Activated naive CD4-positive, alpha-beta T cell treated with anti-CD3 and anti-CD28 coated beads, Interleukin-2, amount 10 ng/mL, durations not matched to agents 7 days and 5 days (primary cell): ENCODE measurements at regions not wholly inside any gene's neighbourhood (a gene's known extent, or its start where the extent isn't known, plus 50 kb on each side); places are given as distances from the start of the nearest gene placed in this dataset.

ENCODE experiments used
- CTCF ChIA-PET: fragments of 350-600 bp; sonication (Branson Sonifier 250); formaldehyde crosslinking; loops from one replicate; lab custom pipeline; 2021; ENCODE audit warnings: antibody characterized with exemption; lab: Charles Lee
- DNase-seq: peaks from one replicate; pipeline ENCODE4 v3.0.0-alpha.2; 2020
- H3K27ac Mint-ChIP-seq: one replicate; pipeline ENCODE4 v1.8.0; 2021; ENCODE audit warnings: mild to moderate bottlenecking, moderate library complexity, mixed read lengths
- H3K27me3 Mint-ChIP-seq: one replicate; pipeline ENCODE4 v1.8.0; 2021; ENCODE audit warnings: mild to moderate bottlenecking, mixed read lengths
- H3K36me3 Mint-ChIP-seq: one replicate; pipeline ENCODE4 v1.8.0; 2021; ENCODE audit warnings: mixed read lengths
- H3K4me1 Mint-ChIP-seq: one replicate; pipeline ENCODE4 v1.8.0; 2021; ENCODE audit warnings: mixed read lengths
- H3K4me3 Mint-ChIP-seq: one replicate; pipeline ENCODE4 v1.8.0; 2021; ENCODE audit warnings: mild to moderate bottlenecking, moderate library complexity, mixed read lengths
- H3K9me3 Mint-ChIP-seq: one replicate; pipeline ENCODE4 v1.8.0; 2021; ENCODE audit warnings: mixed read lengths

DNA sequence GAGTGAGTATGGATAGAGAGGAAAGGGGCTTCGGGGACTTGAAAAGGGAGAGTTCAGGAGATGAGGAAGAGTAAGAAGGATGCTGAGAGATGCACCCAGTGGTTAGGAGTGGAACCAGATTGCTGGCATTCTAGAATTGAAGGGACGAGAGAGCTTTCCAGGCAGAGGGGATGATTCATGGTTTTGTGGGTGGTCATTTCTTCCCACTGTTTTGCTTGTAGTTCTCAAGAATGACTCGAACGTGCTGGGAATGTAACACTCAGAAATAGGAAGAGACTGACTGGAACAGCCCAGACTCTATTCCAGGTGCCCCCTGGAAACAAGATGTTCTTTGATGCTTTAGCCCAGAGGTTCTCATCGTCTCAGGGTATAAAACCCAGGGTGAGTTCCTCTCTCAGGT, 294.2 kb downstream of the ICE1 start:
- Mint-ChIP-seq H3K27me3 (no peaks in the 10 kb centered on the region), H3K36me3 (no peaks in the 10 kb centered on the region), H3K9me3 (no peaks in the 10 kb centered on the region), H3K27ac (no peak overlapping the region), H3K4me3 (no peak overlapping the region), H3K4me1 (no peaks in the 10 kb centered on the region)
- CTCF ChIA-PET = no interaction called here
- no peak for DNase-seq

DNA sequence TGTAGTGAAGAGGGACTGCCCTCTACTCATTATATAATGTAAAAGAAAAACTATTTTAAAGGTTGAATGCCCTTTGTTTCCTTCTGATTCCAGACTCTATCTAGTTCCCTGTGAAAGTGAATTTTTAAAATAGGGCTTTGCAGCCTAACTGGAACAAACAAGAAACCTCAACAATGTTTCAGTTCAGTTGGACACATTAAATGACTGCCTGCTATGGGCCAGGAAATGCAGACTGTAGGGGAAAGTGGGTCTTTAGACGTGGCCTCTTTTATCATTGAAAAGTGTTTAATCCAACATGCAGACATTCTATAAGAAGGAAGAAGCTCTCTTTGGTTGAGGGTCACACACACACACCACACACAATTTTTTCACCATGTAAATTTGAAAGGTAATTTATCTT, 289.1 kb downstream of the ICE1 start:
- Mint-ChIP-seq H3K9me3 (no peaks in the 10 kb centered on the region), H3K36me3 (no peaks in the 10 kb centered on the region), H3K27me3 (peaks cover 7% of the 10 kb centered on the region), H3K27ac (no peak overlapping the region), H3K4me3 (no peak overlapping the region), H3K4me1 (no peaks in the 10 kb centered on the region)
- CTCF ChIA-PET = no interaction called here
- no peak for DNase-seq

DNA sequence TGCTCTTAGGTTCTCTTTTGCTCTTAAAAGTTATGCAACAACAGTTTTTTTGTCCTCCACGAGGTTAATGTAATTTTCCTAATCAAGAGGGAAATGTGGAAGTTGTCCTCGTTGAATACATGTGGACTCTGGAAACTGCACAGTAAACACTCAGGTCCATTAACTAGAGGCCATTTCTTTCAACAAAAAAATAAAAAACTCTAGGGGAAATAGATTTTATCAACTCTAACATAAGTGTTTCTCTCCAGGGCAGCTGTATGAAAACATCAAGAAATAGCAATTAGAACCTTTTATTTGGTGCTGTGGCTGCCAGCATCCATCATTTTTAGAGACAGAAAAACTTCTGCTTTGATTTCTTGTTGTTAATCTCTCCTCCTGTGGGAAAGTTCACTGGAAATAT, 288.6 kb downstream of the ICE1 start:
- DNase-seq = no peak
- Mint-ChIP-seq H3K4me1 (no peaks in the 10 kb centered on the region), H3K4me3 (no peak overlapping the region), H3K9me3 (no peaks in the 10 kb centered on the region), H3K36me3 (no peaks in the 10 kb centered on the region), H3K27me3 (peaks cover 7% of the 10 kb centered on the region), H3K27ac (no peak overlapping the region)
- CTCF ChIA-PET = no interaction called here

DNA sequence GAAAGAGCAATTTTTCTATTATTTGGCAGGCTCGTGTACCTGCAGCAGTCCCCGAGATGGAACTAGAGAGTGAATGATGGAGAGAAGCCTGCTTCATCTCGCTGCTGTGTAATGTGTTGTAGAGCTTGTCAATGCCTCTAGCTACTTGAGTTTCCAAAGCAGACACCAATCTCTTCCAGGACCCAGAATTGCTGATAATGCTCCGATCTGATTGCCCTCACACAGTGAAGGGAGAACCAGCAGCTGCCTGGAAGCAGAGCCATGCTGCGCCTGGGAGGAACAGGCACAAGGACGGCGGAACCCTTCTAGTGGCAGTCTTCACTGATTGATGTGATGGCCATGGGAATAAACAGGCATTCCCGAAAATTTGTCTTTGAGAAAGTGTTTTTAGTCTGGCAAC, 288.0 kb downstream of the ICE1 start:
- no peak overlapping the region for H3K27ac Mint-ChIP-seq
- no peaks in the 10 kb centered on the region for H3K4me1 Mint-ChIP-seq

DNA sequence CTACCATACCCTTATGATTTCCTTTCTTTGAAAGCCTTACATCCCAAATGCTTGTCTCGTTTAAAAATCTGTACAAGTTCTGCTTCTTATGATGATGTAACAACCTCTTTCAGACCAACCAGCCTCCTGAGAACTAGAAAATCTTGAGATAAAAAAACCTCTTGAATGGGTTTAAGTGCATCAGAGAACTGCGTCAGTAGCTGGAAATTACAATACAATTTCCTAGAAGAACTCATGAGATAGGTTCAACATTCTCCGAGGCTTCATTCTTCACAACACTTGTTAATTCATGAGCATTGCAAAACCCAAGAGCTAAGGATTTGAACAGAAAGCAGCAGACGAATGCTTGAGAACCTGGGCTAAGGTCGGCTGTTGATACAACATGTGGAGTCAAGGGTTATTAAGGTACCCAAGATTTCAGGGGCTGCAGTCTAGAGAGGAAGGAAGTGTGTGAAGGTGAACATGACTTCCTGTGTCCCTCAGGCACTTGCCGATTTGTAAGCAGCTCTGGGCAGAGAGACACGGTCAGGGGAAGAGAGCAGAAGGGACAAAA, 286.0 kb downstream of the ICE1 start:
- H3K27ac Mint-ChIP-seq = no peak overlapping the region
- peaks cover 7% of the 10 kb centered on the region for H3K27me3 Mint-ChIP-seq
- H3K4me3 Mint-ChIP-seq = no peak overlapping the region
- H3K4me1 Mint-ChIP-seq = no peaks in the 10 kb centered on the region
- no peak for DNase-seq
- no peaks in the 10 kb centered on the region for H3K9me3 Mint-ChIP-seq
- CTCF ChIA-PET = no interaction called here
- H3K36me3 Mint-ChIP-seq = no peaks in the 10 kb centered on the region

More for the DNA sequence above, 288.0 kb downstream of the ICE1 start:
- Mint-ChIP-seq H3K36me3 (no peaks in the 10 kb centered on the region), H3K27me3 (peaks cover 7% of the 10 kb centered on the region), H3K4me3 (no peak overlapping the region), H3K9me3 (no peaks in the 10 kb centered on the region)
- no peak for DNase-seq
- CTCF ChIA-PET = interaction anchor here (1.3 kb wide), 1 partner anchor 213 kb away, joined by 4 read pairs; no protein-coding TSS in a partner anchor

DNA sequence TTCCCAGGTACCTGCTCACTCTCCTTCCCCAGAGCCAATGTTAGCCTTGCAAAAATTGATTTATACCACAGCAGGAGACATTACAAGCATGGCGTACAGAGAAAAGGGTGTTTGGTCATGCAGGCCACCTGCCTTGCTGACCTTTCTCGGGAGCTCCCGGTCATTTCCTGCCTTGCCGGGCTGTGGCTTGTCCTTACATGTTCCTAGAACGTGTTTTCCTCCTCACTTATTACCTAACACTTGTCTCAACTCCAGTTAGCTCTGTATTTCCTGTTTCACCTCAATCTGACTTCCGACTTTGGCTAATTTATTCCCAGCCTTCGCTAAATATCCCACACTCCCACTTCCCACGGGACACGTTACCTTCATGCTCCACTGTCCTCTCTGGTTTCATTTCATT, 282.5 kb downstream of the ICE1 start:
- Mint-ChIP-seq H3K9me3 (no peaks in the 10 kb centered on the region), H3K4me1 (no peaks in the 10 kb centered on the region), H3K27me3 (peaks cover 4% of the 10 kb centered on the region), H3K27ac (no peak overlapping the region), H3K36me3 (no peaks in the 10 kb centered on the region), H3K4me3 (no peak overlapping the region)
- CTCF ChIA-PET = no interaction called here
- DNase-seq = no peak

DNA sequence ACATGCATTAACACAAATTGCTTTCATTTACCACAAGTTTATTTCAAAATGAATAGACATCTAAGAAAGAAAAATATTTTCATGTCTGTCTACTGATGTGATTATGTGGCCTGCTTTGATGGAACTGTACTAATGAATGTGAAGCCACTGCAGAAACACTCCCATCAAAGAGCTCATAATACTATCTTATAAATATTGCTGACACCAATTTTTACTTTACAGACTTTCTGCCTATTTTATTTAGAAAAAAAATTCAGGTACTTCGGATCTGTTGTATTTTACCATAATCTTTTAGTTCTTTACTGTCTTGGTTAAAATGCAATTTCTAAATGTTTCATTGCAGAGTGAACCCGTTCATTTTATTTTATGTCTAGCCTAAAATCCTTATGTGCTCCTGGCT, 281.9 kb downstream of the ICE1 start:
- DNase-seq = no peak
- H3K27ac Mint-ChIP-seq = no peak overlapping the region
- CTCF ChIA-PET = no interaction called here
- H3K27me3 Mint-ChIP-seq = peaks cover 4% of the 10 kb centered on the region
- H3K4me1 Mint-ChIP-seq = no peaks in the 10 kb centered on the region
- H3K4me3 Mint-ChIP-seq = no peak overlapping the region
- H3K9me3 Mint-ChIP-seq = no peaks in the 10 kb centered on the region
- no peaks in the 10 kb centered on the region for H3K36me3 Mint-ChIP-seq

DNA sequence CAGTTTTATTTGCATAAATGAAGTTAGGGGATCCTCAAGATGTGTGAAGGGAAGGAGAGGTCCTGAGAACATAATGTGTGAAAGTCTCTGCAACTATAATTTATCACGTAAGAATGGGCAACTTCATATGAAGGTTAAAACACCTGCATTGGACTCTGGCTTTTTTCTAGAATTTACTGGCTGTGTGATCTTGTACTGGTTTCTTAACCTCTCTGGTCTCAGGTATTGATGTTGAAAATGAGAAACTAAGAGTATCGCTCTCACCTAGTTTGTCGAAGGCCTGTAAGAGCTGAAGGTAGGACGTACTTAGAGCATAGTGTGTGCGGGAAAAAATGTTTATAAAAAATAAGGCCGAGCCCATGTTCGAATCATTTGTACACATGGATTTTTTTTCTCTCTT, 280.5 kb downstream of the ICE1 start:
- CTCF ChIA-PET = no interaction called here
- Mint-ChIP-seq H3K9me3 (no peaks in the 10 kb centered on the region), H3K4me1 (no peaks in the 10 kb centered on the region), H3K36me3 (no peaks in the 10 kb centered on the region), H3K27ac (no peak overlapping the region), H3K27me3 (no peaks in the 10 kb centered on the region), H3K4me3 (no peak overlapping the region)
- no peak for DNase-seq

DNA sequence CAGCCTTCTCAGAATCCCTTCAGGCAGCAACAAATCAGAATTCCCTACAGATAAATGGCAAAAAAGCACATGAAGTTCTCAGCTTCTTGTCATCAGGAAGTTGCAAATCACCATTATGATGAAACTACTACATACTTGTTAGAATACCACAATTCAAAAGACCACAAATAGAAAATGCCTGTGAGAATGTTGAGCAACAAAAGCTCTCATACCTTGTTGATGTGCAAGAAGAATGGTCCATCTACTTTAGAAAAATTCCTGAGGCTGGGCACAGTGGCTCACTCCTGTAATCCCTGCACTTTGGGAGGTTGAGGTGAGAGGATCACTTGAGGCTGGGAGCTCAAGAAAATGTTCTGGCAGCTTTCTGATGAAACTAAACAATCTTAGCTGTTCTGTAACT, 278.1 kb downstream of the ICE1 start:
- Mint-ChIP-seq H3K36me3 (no peaks in the 10 kb centered on the region), H3K4me3 (no peak overlapping the region), H3K27ac (no peak overlapping the region), H3K27me3 (no peaks in the 10 kb centered on the region), H3K4me1 (no peaks in the 10 kb centered on the region), H3K9me3 (no peaks in the 10 kb centered on the region)
- CTCF ChIA-PET = no interaction called here
- DNase-seq = no peak

DNA sequence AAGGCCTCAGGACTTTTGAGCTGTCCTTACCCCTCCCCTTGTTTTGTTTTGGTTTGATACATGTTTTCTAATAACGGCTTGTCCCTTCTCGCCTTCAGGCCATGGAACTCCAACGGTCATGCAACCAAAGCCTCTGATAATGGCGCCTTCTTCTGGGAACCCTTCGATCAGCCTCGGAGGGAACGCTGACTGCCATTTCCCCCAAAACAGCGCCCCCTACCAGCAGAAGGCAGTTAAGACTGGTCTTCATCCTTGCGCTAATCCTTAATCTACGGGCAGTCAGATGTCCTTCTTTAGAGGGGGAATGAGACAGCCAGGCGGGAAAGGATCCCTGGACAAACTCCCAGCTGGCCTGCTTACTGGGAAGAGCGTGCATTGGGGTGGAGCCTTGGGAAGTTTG, 276.6 kb downstream of the ICE1 start:
- Mint-ChIP-seq H3K27ac (no peak overlapping the region), H3K9me3 (no peaks in the 10 kb centered on the region), H3K36me3 (no peaks in the 10 kb centered on the region), H3K4me3 (no peak overlapping the region), H3K4me1 (no peaks in the 10 kb centered on the region), H3K27me3 (no peaks in the 10 kb centered on the region)
- no peak for DNase-seq
- CTCF ChIA-PET = no interaction called here

DNA sequence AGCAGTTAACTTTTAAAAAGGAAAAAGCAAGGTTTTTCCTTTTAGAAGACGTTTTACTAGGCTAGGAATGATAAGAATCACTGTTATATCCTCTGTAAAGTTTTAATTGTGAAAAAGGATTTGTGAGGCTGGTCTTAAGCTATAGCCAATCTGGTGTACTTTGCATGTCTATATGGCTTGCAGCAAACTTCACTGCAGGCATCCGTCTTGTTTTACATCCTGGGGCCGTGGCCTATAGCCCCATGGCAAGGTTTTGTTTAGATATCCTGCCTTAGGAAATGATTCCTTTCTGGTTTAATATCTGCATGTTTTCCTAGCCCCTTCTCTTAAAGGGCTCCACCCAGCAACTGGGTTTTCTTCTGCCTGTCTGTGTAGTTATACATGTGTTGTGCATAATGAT, 272.8 kb downstream of the ICE1 start:
- Mint-ChIP-seq H3K9me3 (no peaks in the 10 kb centered on the region), H3K27ac (no peak overlapping the region), H3K4me1 (no peaks in the 10 kb centered on the region), H3K36me3 (no peaks in the 10 kb centered on the region), H3K27me3 (no peaks in the 10 kb centered on the region), H3K4me3 (no peak overlapping the region)
- CTCF ChIA-PET = no interaction called here
- no peak for DNase-seq

DNA sequence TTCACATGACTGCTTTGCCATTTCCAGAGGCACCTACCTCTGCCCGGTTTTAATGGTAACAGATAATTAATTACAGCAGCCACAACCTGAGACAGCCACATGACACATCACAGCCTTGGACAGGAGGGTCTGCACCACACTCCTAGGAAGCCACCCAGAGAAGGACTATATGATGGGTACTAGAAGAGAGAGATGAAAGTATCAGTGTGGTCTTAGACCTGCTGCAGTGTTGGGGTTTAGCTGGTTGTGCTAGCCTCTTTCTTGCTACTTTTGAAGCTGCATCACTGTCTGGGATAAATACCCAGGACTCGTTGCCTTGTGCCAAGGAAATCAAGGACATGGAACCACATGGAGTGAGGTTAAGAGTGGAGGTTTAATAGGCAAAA, 266.4 kb downstream of the ICE1 start:
- H3K36me3 Mint-ChIP-seq = no peaks in the 10 kb centered on the region
- CTCF ChIA-PET = interaction anchor here (1.0 kb wide), 1 partner anchor 192 kb away, joined by 4 read pairs; no protein-coding TSS in a partner anchor
- no peak overlapping the region for H3K27ac Mint-ChIP-seq
- peaks cover 7% of the 10 kb centered on the region for H3K27me3 Mint-ChIP-seq
- DNase-seq = no peak
- no peaks in the 10 kb centered on the region for H3K4me1 Mint-ChIP-seq
- H3K9me3 Mint-ChIP-seq = no peaks in the 10 kb centered on the region
- H3K4me3 Mint-ChIP-seq = no peak overlapping the region

DNA sequence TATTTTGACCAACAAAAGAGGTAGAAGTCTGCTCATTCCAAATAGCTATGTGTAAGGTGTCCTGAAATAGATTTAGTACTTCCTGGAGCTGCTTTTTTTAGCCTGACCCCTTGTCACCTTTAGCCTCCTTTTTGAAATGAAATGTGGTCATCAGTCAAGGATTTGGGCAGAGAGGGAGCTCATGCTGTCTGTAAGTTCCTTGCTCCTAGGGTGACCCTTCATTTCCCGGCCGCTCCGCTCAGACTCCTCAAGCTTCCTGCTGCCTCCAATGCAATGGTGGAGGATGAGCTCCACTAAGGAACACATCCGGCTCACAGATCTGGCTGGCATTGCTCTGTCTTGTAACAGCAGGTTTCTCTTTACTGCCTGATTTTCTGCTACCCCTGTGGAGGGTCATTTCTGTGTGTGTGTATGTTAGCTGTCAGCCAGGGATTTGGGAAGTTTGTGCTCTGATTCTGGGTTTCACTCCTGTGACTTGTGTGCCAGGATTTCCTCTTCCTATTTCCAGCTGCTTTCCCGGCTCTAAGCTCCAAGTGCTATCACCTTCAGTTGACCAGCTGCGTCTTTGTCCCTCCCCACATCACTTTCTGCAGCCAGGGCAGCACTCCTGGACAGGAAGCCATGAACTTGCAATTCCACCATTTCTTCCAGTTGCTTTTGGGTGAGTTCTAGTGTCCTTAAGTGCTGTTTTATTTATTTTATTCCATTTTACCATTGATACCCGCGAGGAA, 265.9 kb downstream of the ICE1 start:
- Mint-ChIP-seq H3K27me3 (peaks cover 7% of the 10 kb centered on the region), H3K9me3 (no peaks in the 10 kb centered on the region)

DNA sequence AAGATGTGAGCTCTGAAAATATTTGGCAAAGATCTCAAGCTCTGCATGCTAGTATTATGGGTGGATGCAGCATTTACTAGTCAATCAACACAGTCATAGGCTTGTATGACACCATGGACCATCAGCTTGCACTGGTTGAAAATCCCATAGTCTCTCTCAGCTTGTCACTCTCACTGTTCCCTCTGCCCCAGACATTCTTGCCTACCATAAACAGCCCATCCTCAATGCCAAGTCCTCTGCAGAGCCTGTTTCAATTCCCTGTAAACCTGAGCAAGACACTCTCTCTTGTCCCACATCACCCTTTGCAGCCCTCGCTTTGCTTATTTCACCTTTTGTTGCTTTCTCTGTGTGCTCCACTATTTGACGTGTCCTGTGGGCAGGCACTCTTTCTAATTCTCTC, 264.6 kb downstream of the ICE1 start:
- Mint-ChIP-seq H3K4me3 (no peak overlapping the region), H3K27me3 (peaks cover 7% of the 10 kb centered on the region), H3K36me3 (no peaks in the 10 kb centered on the region), H3K4me1 (no peaks in the 10 kb centered on the region), H3K9me3 (peaks cover 3% of the 10 kb centered on the region), H3K27ac (no peak overlapping the region)
- DNase-seq = no peak
- CTCF ChIA-PET = no interaction called here

More for the DNA sequence above, 265.9 kb downstream of the ICE1 start:
- H3K27ac Mint-ChIP-seq = no peak overlapping the region
- CTCF ChIA-PET = interaction anchor here (1.0 kb wide), 1 partner anchor 191 kb away, joined by 4 read pairs; no protein-coding TSS in a partner anchor
- no peaks in the 10 kb centered on the region for H3K4me1 Mint-ChIP-seq
- no peaks in the 10 kb centered on the region for H3K36me3 Mint-ChIP-seq
- DNase-seq = no peak
- H3K4me3 Mint-ChIP-seq = no peak overlapping the region

DNA sequence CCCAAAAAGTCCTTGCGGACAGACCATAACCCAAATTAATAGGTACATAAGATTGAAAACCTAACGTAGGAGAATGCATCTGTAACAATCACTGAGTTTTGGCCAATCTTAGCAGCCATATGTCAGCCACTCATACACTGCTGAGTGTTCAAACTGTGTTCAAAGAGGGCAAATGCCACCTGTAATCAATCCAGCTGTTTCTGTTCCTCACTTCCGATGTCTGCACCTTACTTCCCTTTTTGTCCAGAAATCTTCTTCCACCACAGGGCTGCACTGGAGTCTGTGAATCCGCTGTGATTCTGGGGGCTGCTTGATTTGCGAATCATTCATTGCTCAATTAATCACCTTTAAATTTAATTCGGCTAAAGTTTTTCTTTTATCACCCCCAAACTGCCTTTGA, 263.9 kb downstream of the ICE1 start:
- H3K27ac Mint-ChIP-seq = no peak overlapping the region
- peaks cover 3% of the 10 kb centered on the region for H3K9me3 Mint-ChIP-seq
- no peaks in the 10 kb centered on the region for H3K4me1 Mint-ChIP-seq
- H3K36me3 Mint-ChIP-seq = no peaks in the 10 kb centered on the region
- DNase-seq = no peak
- H3K27me3 Mint-ChIP-seq = peaks cover 7% of the 10 kb centered on the region
- CTCF ChIA-PET = no interaction called here
- no peak overlapping the region for H3K4me3 Mint-ChIP-seq
